A549 (cell line): ENCODE measurements at regions not wholly inside any gene's neighbourhood (a gene's known extent, or its start where the extent isn't known, plus 50 kb on each side); places are given as distances from the start of the nearest gene placed in this dataset.

ENCODE experiments used
- BCL3 ChIP-seq: fragments of >200 bp; sonication (Bioruptor Twin); formaldehyde crosslinking; IDR thresholded peaks from 3 replicates; pipeline ENCODE4 v1.6.1; 2016
- CEBPB ChIP-seq, 2 experiments: fragments of >200 bp in 1 of 2; sonication (Bioruptor Twin) in 1 of 2; formaldehyde crosslinking in 1 of 2; IDR thresholded peaks; 2 replicates each; pipeline ENCODE4 v1.6.1; 2012 to 2016
- HDAC2 ChIP-seq: fragments of 200-600 bp; sonication (generic); IDR thresholded peaks from 2 replicates; pipeline ENCODE4 v1.6.1; 2016
- HMGXB4 ChIP-seq: fragments of 250-450 bp; sonication (Bioruptor Pico); IDR thresholded peaks from 2 replicates; pipeline ENCODE4 v1.5.0; 2021; ENCODE audit warnings: mild to moderate bottlenecking, moderate library complexity, borderline replicate concordance
- HOXA7 ChIP-seq: fragments of 250-450 bp; sonication (Bioruptor Pico); IDR thresholded peaks from 2 replicates; pipeline ENCODE4 v1.5.0; 2020; ENCODE audit warnings: mild to moderate bottlenecking, moderate library complexity
- KDM1A ChIP-seq: fragments of 200-600 bp; sonication (generic); IDR thresholded peaks from 2 replicates; pipeline ENCODE4 v1.6.1; 2016; ENCODE audit warnings: low read depth, mild to moderate bottlenecking
- MAX ChIP-seq: IDR thresholded peaks from 2 replicates; pipeline ENCODE4 v1.6.1; 2012
- POLR2A ChIP-seq: IDR thresholded peaks from 2 replicates; pipeline ENCODE4 v1.6.1; 2012; ENCODE audit warnings: mild to moderate bottlenecking, low read length
- REST ChIP-seq: fragments of 200-600 bp; sonication (generic); IDR thresholded peaks from 2 replicates; pipeline ENCODE4 v1.6.1; 2016; ENCODE audit warnings: antibody characterized with exemption, mild to moderate bottlenecking, moderate library complexity
- SMC3 ChIP-seq: fragments of >200 bp; sonication (Bioruptor Twin); formaldehyde crosslinking; IDR thresholded peaks from 3 replicates; pipeline ENCODE4 v1.6.1; 2018; ENCODE audit warnings: inconsistent platforms
- SREBF2 ChIP-seq: fragments of 450-650 bp; IDR thresholded peaks from 2 replicates; pipeline ENCODE4 v1.6.1; 2014; ENCODE audit warnings: mild to moderate bottlenecking, moderate library complexity
- USF2 ChIP-seq: fragments of 450-650 bp; IDR thresholded peaks from 2 replicates; pipeline ENCODE4 v1.6.1; 2014; ENCODE audit warnings: antibody characterized with exemption
- ZNF302 ChIP-seq: fragments of 250-450 bp; sonication (Bioruptor Pico); IDR thresholded peaks from 2 replicates; pipeline ENCODE4 v1.9.0; 2021; ENCODE audit warnings: inconsistent platforms, mild to moderate bottlenecking, moderate library complexity
- TF ChIP-seq, protein P1 (sequence below): fragments of >200 bp; sonication (Bioruptor Twin); formaldehyde crosslinking; IDR thresholded peaks from 3 replicates; pipeline ENCODE4 v1.5.1; 2016

DNA sequence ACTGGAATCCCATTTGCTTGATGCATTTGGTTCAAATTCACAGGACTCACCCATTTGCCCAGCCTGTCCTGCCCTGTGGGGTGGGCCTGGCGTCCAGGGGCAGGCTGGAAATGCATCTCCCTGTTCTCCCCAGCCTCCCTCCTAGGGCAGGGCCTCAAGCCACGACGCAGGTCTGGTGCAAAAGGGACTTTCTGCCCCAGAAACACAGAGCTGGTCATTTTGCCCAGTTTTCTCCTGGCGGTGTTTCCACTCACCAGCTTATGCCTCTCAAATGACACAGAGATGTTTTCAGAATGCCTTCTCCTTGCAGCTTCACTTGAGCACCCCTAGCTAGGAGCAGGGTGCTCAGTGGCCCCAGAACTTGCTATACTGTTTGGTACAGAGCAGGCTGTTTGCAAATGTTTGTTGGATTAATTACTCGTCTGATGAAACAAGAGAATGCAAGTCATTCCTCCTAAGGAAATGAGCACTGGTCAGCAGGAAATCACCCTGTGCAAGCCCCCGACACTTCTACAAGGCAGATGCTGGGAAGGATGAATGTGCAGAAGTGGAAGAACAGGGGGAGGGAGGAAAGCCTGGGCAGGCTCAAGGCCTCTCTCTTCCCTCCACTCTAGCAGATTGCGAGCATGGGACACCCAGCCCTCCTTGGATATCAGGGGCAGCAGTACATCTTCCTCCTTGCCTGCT lies 164.3 kb upstream of the APCDD1 start:
- TF ChIP-seq MAX (no peak), BCL3 (no peak), HOXA7 (CRISPR knock-in tag) (no peak), USF2 (no peak), SREBF2 (no peak), KDM1A (no peak), HDAC2 (no peak), POLR2A (no peak), HMGXB4 (no peak), SMC3 (no peak), CEBPB (IDR thresholded peaks at IDR 0.05) (no peak), REST (no peak), ZNF302 (CRISPR knock-in tag) (no peak)
- TF ChIP-seq, protein P1, sequence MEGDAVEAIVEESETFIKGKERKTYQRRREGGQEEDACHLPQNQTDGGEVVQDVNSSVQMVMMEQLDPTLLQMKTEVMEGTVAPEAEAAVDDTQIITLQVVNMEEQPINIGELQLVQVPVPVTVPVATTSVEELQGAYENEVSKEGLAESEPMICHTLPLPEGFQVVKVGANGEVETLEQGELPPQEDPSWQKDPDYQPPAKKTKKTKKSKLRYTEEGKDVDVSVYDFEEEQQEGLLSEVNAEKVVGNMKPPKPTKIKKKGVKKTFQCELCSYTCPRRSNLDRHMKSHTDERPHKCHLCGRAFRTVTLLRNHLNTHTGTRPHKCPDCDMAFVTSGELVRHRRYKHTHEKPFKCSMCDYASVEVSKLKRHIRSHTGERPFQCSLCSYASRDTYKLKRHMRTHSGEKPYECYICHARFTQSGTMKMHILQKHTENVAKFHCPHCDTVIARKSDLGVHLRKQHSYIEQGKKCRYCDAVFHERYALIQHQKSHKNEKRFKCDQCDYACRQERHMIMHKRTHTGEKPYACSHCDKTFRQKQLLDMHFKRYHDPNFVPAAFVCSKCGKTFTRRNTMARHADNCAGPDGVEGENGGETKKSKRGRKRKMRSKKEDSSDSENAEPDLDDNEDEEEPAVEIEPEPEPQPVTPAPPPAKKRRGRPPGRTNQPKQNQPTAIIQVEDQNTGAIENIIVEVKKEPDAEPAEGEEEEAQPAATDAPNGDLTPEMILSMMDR: no peak
